A673 (cell line): ENCODE measurements at regions not wholly inside any gene's neighbourhood (a gene's known extent, or its start where the extent isn't known, plus 50 kb on each side); places are given as distances from the start of the nearest gene placed in this dataset.
"Not testable (repeated sequence)": the region's sequence is repeated elsewhere in the genome, so short reads cannot be mapped to it uniquely, and the experiment has no call there.

ENCODE experiments used
- BruUV-seq: library from RNA; stranded (reverse); fragments of 400-500 nt; replicated peaks from 2 replicates; lab custom pipeline; 2021; lab: Mats Ljungman, UMichigan
- CTCF ChIA-PET: fragments of 300-600 bp; sonication (Branson Sonifier 250); formaldehyde crosslinking; loops from one replicate; lab custom pipeline; 2022; ENCODE audit warnings: antibody characterized with exemption; lab: Charles Lee
- POLR2A ChIA-PET: fragments of 300-600 bp; sonication (Branson Sonifier 250); formaldehyde crosslinking; loops from one replicate; lab custom pipeline; 2022; ENCODE audit warnings: antibody characterized with exemption; ENCODE audit not compliant: low non-redundant PET; lab: Charles Lee
- DNase-seq: peaks from one replicate; pipeline ENCODE4 v3.0.0-alpha.2; 2015; ENCODE audit warnings: low spot score
- H3K27ac ChIP-seq: fragments of 200-600 bp; sonication (generic); 2 replicates; pipeline ENCODE4 v1.5.1; 2016; ENCODE audit warnings: mixed run types, low read depth, mild to moderate bottlenecking, mixed read lengths, antibody characterized with exemption, low read length; ENCODE audit not compliant: poor library complexity, severe bottlenecking
- H3K27me3 ChIP-seq: fragments of 200-600 bp; sonication (generic); replicated peaks from 2 replicates; pipeline ENCODE4 v1.6.1; 2017; ENCODE audit warnings: mixed run types, low read depth, mild to moderate bottlenecking, mixed read lengths, antibody characterized with exemption, low read length; ENCODE audit not compliant: insufficient read depth, poor library complexity
- H3K36me3 ChIP-seq: fragments of 200-600 bp; sonication (generic); 2 replicates; pipeline ENCODE4 v1.6.1; 2016; ENCODE audit warnings: mixed run types, mild to moderate bottlenecking, mixed read lengths, antibody characterized with exemption, low read length; ENCODE audit not compliant: insufficient read depth, poor library complexity, severe bottlenecking
- H3K4me1 ChIP-seq: fragments of 200-600 bp; sonication (generic); 2 replicates; pipeline ENCODE4 v1.6.1; 2017; ENCODE audit warnings: mixed run types, mild to moderate bottlenecking, mixed read lengths, antibody characterized with exemption, low read length; ENCODE audit not compliant: insufficient read depth, poor library complexity, severe bottlenecking
- H3K4me3 ChIP-seq: fragments of 200-600 bp; sonication (generic); 2 replicates; pipeline ENCODE4 v1.5.1; 2016; ENCODE audit warnings: low read depth, mixed run types, mild to moderate bottlenecking, mixed read lengths, low read length; ENCODE audit not compliant: poor library complexity, severe bottlenecking
- H3K9me3 ChIP-seq: fragments of 200-600 bp; sonication (generic); 2 replicates; pipeline ENCODE4 v1.6.1; 2016; ENCODE audit warnings: mixed run types, low read depth, mild to moderate bottlenecking, mixed read lengths, antibody characterized with exemption, low read length; ENCODE audit not compliant: poor library complexity, severe bottlenecking
- EZH2 ChIP-seq: fragments of 200-600 bp; sonication (generic); IDR thresholded peaks from 2 replicates; pipeline ENCODE4 v1.6.1; 2017; ENCODE audit warnings: borderline replicate concordance, low read depth, mild to moderate bottlenecking, mixed read lengths, antibody characterized with exemption, low read length; ENCODE audit not compliant: poor library complexity, severe bottlenecking
- intact Hi-C: fragments of 100-400 bp; cut with micrococcal nuclease; formaldehyde crosslinking; loops from one replicate; pipeline ENCODE4 v1.10.0; 2022; ENCODE audit not compliant: unreplicated experiment
- TF ChIP-seq, protein P1 (sequence below): fragments of 300-800, 200-600 bp; sonication (generic); conservative IDR thresholded peaks from 2 replicates; pipeline ENCODE4 v1.5.1; 2017; ENCODE audit warnings: low read depth, mild to moderate bottlenecking, antibody characterized with exemption, low read length, moderate library complexity, mixed read lengths

- H3K4me3 ChIP-seq, H3K27me3 ChIP-seq, H3K4me1 ChIP-seq, DNase-seq, intact Hi-C loops, H3K27ac ChIP-seq, H3K36me3 ChIP-seq, BruUV-seq, POLR2A ChIA-PET, H3K9me3 ChIP-seq: not testable (repeated sequence)
- CTCF ChIA-PET = interaction anchor here (0.6 kb wide), 1 partner anchor 976 kb away, joined by 6 read pairs; no protein-coding TSS in a partner anchor
- TF ChIP-seq, protein P1, sequence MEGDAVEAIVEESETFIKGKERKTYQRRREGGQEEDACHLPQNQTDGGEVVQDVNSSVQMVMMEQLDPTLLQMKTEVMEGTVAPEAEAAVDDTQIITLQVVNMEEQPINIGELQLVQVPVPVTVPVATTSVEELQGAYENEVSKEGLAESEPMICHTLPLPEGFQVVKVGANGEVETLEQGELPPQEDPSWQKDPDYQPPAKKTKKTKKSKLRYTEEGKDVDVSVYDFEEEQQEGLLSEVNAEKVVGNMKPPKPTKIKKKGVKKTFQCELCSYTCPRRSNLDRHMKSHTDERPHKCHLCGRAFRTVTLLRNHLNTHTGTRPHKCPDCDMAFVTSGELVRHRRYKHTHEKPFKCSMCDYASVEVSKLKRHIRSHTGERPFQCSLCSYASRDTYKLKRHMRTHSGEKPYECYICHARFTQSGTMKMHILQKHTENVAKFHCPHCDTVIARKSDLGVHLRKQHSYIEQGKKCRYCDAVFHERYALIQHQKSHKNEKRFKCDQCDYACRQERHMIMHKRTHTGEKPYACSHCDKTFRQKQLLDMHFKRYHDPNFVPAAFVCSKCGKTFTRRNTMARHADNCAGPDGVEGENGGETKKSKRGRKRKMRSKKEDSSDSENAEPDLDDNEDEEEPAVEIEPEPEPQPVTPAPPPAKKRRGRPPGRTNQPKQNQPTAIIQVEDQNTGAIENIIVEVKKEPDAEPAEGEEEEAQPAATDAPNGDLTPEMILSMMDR = 0 out of 2 replicates have a peak, but pooled peaks have one; percentile 16
Observed at GRCh38 chr16:13739621-13740373, 180.2 kb upstream of the ERCC4 start.

DNA sequence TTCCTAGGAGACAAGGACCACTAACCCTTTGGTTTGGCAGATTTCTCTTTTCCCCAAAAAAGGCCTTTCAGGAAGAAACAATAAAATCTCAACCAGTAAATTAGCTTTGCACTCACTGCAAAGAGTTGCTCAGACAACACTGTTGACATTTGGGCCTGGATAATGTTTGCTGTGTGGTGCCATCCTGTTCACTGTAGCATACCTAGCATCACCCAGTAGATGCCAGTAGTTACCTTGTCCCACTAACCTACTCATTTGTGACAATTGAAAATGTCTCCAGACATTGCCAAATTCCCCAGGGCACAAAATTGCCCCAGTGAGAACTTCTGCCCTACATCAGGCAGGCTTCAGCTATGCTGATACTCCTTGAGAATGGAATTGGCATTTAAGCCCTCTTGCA lies 177.0 kb upstream of the ERCC4 start:
- ChIA-PET POLR2A (no interaction called here), CTCF (no interaction called here)
- intact Hi-C loops = no loop called here
- no peaks in the 10 kb centered on the region for H3K4me1 ChIP-seq
- H3K36me3 ChIP-seq = no peaks in the 10 kb centered on the region
- BruUV-seq = no TSS peak
- no peaks in the 10 kb centered on the region for H3K27me3 ChIP-seq
- H3K27ac ChIP-seq = no peak overlapping the region
- no peak for TF ChIP-seq EZH2
- TF ChIP-seq, protein P1 = no peak
- H3K4me3 ChIP-seq = no peak overlapping the region
- no peaks in the 10 kb centered on the region for H3K9me3 ChIP-seq
- no peak for DNase-seq

DNA sequence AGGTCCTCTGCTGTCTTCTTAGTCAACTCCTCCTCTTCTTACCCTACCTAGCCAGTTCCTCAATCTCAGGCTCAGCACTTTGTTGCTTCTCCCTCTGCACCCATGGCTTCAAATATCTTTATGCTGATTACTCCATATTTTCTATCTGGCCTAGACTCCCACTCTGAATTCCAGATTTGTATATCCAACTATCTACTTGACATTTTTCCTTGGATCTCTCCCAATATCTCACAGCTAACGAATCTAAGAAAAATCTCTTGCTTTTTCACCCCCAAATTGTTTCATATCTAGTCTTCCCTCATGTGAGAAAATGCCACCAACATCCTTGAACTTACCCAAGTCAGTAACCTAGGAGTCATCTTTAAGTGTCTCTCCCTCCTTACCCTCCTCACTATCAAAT lies 176.4 kb upstream of the ERCC4 start:
- intact Hi-C loops = no loop called here
- Histone ChIP-seq H3K4me1 (no peaks in the 10 kb centered on the region), H3K27ac (no peak overlapping the region), H3K9me3 (no peaks in the 10 kb centered on the region), H3K27me3 (no peaks in the 10 kb centered on the region), H3K4me3 (no peak overlapping the region), H3K36me3 (no peaks in the 10 kb centered on the region)
- TF ChIP-seq EZH2 = no peak
- TF ChIP-seq, protein P1 = no peak
- CTCF ChIA-PET = no interaction called here
- POLR2A ChIA-PET = no interaction called here
- BruUV-seq = no TSS peak
- no peak for DNase-seq
